C4-2B (cell line): ENCODE measurements at regions not wholly inside any gene's neighbourhood (a gene's known extent, or its start where the extent isn't known, plus 50 kb on each side); places are given as distances from the start of the nearest gene placed in this dataset.

ENCODE experiments used
- H3K27ac ChIP-seq: fragments of 450-650 bp; 2 replicates; pipeline ENCODE4 v1.5.1; 2017
- CTCF ChIP-seq: fragments of 450-650 bp; conservative IDR thresholded peaks from 2 replicates; pipeline ENCODE4 v1.5.1; 2017; ENCODE audit warnings: mild to moderate bottlenecking
- ZFX ChIP-seq: fragments of 450-650 bp; IDR thresholded peaks from 2 replicates; pipeline ENCODE4 v1.6.1; 2017

- H3K27ac ChIP-seq: no peak overlapping the region
- TF ChIP-seq ZFX: no peak
- TF ChIP-seq CTCF: no peak
Observed at GRCh38 chr19:13629687-13630357, 123.5 kb upstream of the CACNA1A start.

GRCh38 chr19:13627531-13627930, 121.3 kb upstream of the CACNA1A start:
- TF ChIP-seq ZFX: no peak
- no peak for TF ChIP-seq CTCF

GRCh38 chr19:13623716-13624710, 117.7 kb upstream of the CACNA1A start:
- TF ChIP-seq CTCF (no peak), ZFX (no peak)

More at GRCh38 chr19:13627531-13627930, 121.3 kb upstream of the CACNA1A start:
- H3K27ac ChIP-seq: no peak overlapping the region

GRCh38 chr19:13622766-13623715, 116.8 kb upstream of the CACNA1A start:
- TF ChIP-seq ZFX (no peak), CTCF (no peak)

More at GRCh38 chr19:13623716-13624710, 117.7 kb upstream of the CACNA1A start:
- no peak overlapping the region for H3K27ac ChIP-seq

GRCh38 chr19:13621413-13621812, 115.1 kb upstream of the CACNA1A start:
- no peak overlapping the region for H3K27ac ChIP-seq
- TF ChIP-seq ZFX: no peak
- no peak for TF ChIP-seq CTCF

More at GRCh38 chr19:13622766-13623715, 116.8 kb upstream of the CACNA1A start:
- no peak overlapping the region for H3K27ac ChIP-seq

- no peak for TF ChIP-seq ZFX
- TF ChIP-seq CTCF: no peak
- no peak overlapping the region for H3K27ac ChIP-seq
Observed at GRCh38 chr19:13619203-13619632, 112.9 kb upstream of the CACNA1A start.
